SU-DHL-6 (cell line): ENCODE measurements at regions not wholly inside any gene's neighbourhood (a gene's known extent, or its start where the extent isn't known, plus 50 kb on each side); places are given as distances from the start of the nearest gene placed in this dataset.
"Not testable (repeated sequence)": the region's sequence is repeated elsewhere in the genome, so short reads cannot be mapped to it uniquely, and the experiment has no call there.

ENCODE experiments used
- EZH2phosphoT487 ChIP-seq: fragments of 200-600 bp; sonication (generic), shearing (Covaris generic); conservative IDR thresholded peaks from 2 replicates; pipeline ENCODE4 v1.6.1; 2018; ENCODE audit warnings: mild to moderate bottlenecking, antibody characterized with exemption, low read length, moderate library complexity, mixed read lengths
- TF ChIP-seq, protein P1 (sequence below): fragments of 200-600 bp; sonication (generic); IDR thresholded peaks from one replicate; pipeline ENCODE4 v1.5.1; 2017; ENCODE audit warnings: antibody characterized with exemption, mild to moderate bottlenecking, low read length, moderate library complexity; ENCODE audit not compliant: insufficient read depth, poor library complexity, severe bottlenecking

DNA sequence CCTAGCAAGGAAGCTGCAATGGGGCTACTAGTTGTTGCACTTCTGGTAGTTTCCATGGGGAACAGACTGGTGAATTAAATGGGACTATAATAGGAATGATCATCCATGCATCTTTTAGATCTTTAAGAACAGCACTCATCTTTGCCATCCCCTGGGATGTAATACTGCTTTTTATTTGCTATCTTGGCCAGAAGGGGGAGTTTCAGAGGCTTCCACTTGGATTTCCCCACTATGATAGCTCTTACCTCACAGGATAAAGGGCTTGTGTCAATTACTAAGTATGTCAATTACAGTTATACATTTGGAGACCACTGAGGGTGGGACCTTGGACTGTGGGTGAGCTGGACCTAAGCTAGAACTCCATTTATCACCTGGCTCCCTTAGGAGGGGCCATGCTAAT, 61.8 kb downstream of the PROP1 start:
- TF ChIP-seq, protein P1, sequence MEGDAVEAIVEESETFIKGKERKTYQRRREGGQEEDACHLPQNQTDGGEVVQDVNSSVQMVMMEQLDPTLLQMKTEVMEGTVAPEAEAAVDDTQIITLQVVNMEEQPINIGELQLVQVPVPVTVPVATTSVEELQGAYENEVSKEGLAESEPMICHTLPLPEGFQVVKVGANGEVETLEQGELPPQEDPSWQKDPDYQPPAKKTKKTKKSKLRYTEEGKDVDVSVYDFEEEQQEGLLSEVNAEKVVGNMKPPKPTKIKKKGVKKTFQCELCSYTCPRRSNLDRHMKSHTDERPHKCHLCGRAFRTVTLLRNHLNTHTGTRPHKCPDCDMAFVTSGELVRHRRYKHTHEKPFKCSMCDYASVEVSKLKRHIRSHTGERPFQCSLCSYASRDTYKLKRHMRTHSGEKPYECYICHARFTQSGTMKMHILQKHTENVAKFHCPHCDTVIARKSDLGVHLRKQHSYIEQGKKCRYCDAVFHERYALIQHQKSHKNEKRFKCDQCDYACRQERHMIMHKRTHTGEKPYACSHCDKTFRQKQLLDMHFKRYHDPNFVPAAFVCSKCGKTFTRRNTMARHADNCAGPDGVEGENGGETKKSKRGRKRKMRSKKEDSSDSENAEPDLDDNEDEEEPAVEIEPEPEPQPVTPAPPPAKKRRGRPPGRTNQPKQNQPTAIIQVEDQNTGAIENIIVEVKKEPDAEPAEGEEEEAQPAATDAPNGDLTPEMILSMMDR: peak; percentile 9
- not testable (repeated sequence) for TF ChIP-seq EZH2phosphoT487
